H7 (cell line): ENCODE measurements at regions not wholly inside any gene's neighbourhood (a gene's known extent, or its start where the extent isn't known, plus 50 kb on each side); places are given as distances from the start of the nearest gene placed in this dataset.
A peak's percentile ranks its signal among the peaks of the same experiment; 100 is the strongest.
"Not testable (repeated sequence)": the region's sequence is repeated elsewhere in the genome, so short reads cannot be mapped to it uniquely, and the experiment has no call there.

Source experiments
- DNase-seq: peaks from one replicate; pipeline ENCODE4 v3.0.0; 2012
- H3K27me3 ChIP-seq: 2 replicates; pipeline ENCODE4 v1.6.0; 2011; ENCODE audit warnings: mild to moderate bottlenecking, low read length; ENCODE audit not compliant: control insufficient read depth, insufficient read depth
- H3K36me3 ChIP-seq: replicated peaks from 2 replicates; pipeline ENCODE4 v1.5.1; 2011; ENCODE audit warnings: low read length; ENCODE audit not compliant: control insufficient read depth, insufficient read depth
- H3K4me3 ChIP-seq: 2 replicates; pipeline ENCODE4 v1.5.1; 2011; ENCODE audit warnings: low read depth, mild to moderate bottlenecking, control low read depth, low read length, moderate library complexity; ENCODE audit not compliant: insufficient read depth

- not testable (repeated sequence) for DNase-seq, H3K4me3 ChIP-seq, H3K36me3 ChIP-seq, H3K27me3 ChIP-seq
Measured at GRCh38 chr7:32816409-32816948, 75.1 kb downstream of the KBTBD2 start.

- DNase-seq, H3K27me3 ChIP-seq, H3K4me3 ChIP-seq, H3K36me3 ChIP-seq: not testable (repeated sequence)
Measured at GRCh38 chr7:32814779-32815178, 76.8 kb downstream of the KBTBD2 start.

- H3K4me3 ChIP-seq: no peak overlapping the region
- H3K27me3 ChIP-seq: no peaks in the 10 kb centered on the region
- no peak for DNase-seq
- H3K36me3 ChIP-seq: no peaks in the 10 kb centered on the region
Measured at GRCh38 chr7:32809871-32810270, 81.7 kb downstream of the KBTBD2 start.

GRCh38 chr7:32809347-32809746 lies 82.2 kb downstream of the KBTBD2 start:
- no peak overlapping the region for H3K4me3 ChIP-seq
- H3K36me3 ChIP-seq: no peaks in the 10 kb centered on the region
- H3K27me3 ChIP-seq: no peaks in the 10 kb centered on the region
- no peak for DNase-seq

- no peak overlapping the region for H3K4me3 ChIP-seq
- no peak for DNase-seq
- no peaks in the 10 kb centered on the region for H3K27me3 ChIP-seq
- H3K36me3 ChIP-seq: no peaks in the 10 kb centered on the region
Measured at GRCh38 chr7:32803406-32804141, 88.0 kb downstream of the KBTBD2 start.

- Histone ChIP-seq H3K36me3 (no peaks in the 10 kb centered on the region), H3K4me3 (no peak overlapping the region), H3K27me3 (no peaks in the 10 kb centered on the region)
- no peak for DNase-seq
Measured at GRCh38 chr7:32802305-32802910, 89.2 kb downstream of the KBTBD2 start.

GRCh38 chr7:32793053-32793452 lies 98.5 kb downstream of the KBTBD2 start:
- not testable (repeated sequence) for H3K27me3 ChIP-seq, H3K36me3 ChIP-seq, H3K4me3 ChIP-seq, DNase-seq

GRCh38 chr7:32790766-32791430 lies 100.7 kb downstream of the KBTBD2 start:
- H3K27me3 ChIP-seq: not testable (repeated sequence)

GRCh38 chr7:32789266-32789665 lies 102.3 kb downstream of the KBTBD2 start:
- not testable (repeated sequence) for H3K4me3 ChIP-seq, H3K27me3 ChIP-seq, H3K36me3 ChIP-seq, DNase-seq

More at GRCh38 chr7:32790766-32791430, 100.7 kb downstream of the KBTBD2 start:
- H3K36me3 ChIP-seq, H3K4me3 ChIP-seq, DNase-seq: not testable (repeated sequence)

GRCh38 chr7:32788174-32788573 lies 103.4 kb downstream of the KBTBD2 start:
- not testable (repeated sequence) for H3K36me3 ChIP-seq, H3K27me3 ChIP-seq, H3K4me3 ChIP-seq
- DNase-seq: peak; percentile 41

GRCh38 chr7:32785365-32785944 lies 106.1 kb downstream of the KBTBD2 start:
- DNase-seq, H3K4me3 ChIP-seq, H3K27me3 ChIP-seq, H3K36me3 ChIP-seq: not testable (repeated sequence)

GRCh38 chr7:32779895-32780294 lies 111.7 kb downstream of the KBTBD2 start:
- not testable (repeated sequence) for H3K4me3 ChIP-seq, DNase-seq, H3K27me3 ChIP-seq, H3K36me3 ChIP-seq

GRCh38 chr7:32779167-32779566 lies 112.4 kb downstream of the KBTBD2 start:
- H3K27me3 ChIP-seq: no peaks in the 10 kb centered on the region
- no peaks in the 10 kb centered on the region for H3K36me3 ChIP-seq
- no peak overlapping the region for H3K4me3 ChIP-seq
- DNase-seq: no peak

GRCh38 chr7:32777041-32777666 lies 114.4 kb downstream of the KBTBD2 start:
- not testable (repeated sequence) for DNase-seq, H3K4me3 ChIP-seq, H3K36me3 ChIP-seq

More at GRCh38 chr7:32777041-32777666, 114.4 kb downstream of the KBTBD2 start:
- not testable (repeated sequence) for H3K27me3 ChIP-seq
